Osteocyte (in vitro differentiated cells): ENCODE measurements at regions not wholly inside any gene's neighbourhood (a gene's known extent, or its start where the extent isn't known, plus 50 kb on each side); places are given as distances from the start of the nearest gene placed in this dataset.

Experiments used
- DNase-seq: peaks from one replicate; pipeline ENCODE4 v3.0.0; 2021; ENCODE audit warnings: mixed read lengths; ENCODE audit not compliant: unreplicated experiment; ENCODE audit errors: extremely low spot score
- H3K27ac Mint-ChIP-seq: one replicate; pipeline ENCODE4 v1.8.0; 2021; ENCODE audit warnings: mild to moderate bottlenecking, mixed read lengths; ENCODE audit not compliant: unreplicated experiment
- H3K27me3 Mint-ChIP-seq: one replicate; pipeline ENCODE4 v1.8.0; 2021; ENCODE audit warnings: mixed read lengths; ENCODE audit not compliant: unreplicated experiment
- H3K36me3 Mint-ChIP-seq: one replicate; pipeline ENCODE4 v1.8.0; 2021; ENCODE audit warnings: mixed read lengths; ENCODE audit not compliant: unreplicated experiment
- H3K4me1 Mint-ChIP-seq: one replicate; pipeline ENCODE4 v1.8.0; 2021; ENCODE audit warnings: mixed read lengths; ENCODE audit not compliant: unreplicated experiment
- H3K4me3 Mint-ChIP-seq: one replicate; pipeline ENCODE4 v1.8.0; 2021; ENCODE audit warnings: mild to moderate bottlenecking, moderate library complexity, mixed read lengths; ENCODE audit not compliant: unreplicated experiment
- H3K9me3 Mint-ChIP-seq: one replicate; pipeline ENCODE4 v1.8.0; 2021; ENCODE audit warnings: mixed read lengths; ENCODE audit not compliant: unreplicated experiment
- TF ChIP-seq, protein P1 (sequence below): fragments of 200-600 bp; sonication (generic); IDR thresholded peaks from 2 replicates; pipeline ENCODE4 v1.5.0; 2021; ENCODE audit warnings: antibody characterized with exemption, mild to moderate bottlenecking, moderate library complexity

DNA sequence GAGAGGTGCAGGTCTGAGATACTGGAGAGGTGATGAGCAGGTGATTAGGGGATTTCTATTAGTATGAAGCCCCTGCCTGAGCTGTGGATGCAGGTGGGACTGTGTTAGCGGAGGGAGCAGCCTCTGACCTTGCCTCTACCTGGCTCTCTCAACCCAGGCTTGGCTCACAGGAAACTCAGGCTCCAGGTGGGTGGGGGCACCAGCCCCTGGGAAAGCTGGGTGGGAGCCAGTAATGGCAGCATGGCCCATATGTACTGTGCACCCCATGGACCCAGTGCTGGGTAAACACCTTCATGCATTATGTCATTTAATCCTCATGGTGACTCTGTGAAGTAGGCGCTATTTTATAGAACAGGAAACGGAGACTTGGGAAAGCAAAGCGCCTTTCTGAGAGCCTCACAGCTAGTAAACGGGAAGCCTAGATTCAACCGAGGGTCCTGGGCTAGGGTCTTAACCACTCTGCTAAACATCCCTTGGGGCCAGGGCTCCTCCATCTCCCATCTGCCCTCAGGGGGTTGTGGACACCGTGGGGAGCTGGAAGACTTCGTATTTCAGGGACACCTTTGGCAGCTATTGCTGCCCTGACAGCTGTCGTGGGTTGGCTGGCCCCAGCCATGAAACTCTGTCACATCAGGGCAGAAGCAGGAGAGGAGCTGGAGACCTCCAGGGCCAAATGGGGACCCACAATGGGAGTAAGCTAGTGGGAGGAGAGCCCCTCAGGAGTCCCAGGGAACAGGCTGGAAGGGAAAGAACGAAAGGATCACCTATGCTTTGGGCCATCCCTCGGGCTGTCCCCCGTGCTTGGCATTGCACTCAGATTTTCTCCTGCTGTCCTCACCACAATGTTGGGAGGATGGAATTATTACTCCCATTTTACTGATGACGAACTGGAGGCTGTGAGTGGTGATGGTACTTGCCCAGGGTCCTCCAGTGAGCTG, 59.6 kb upstream of the CSF3R start:
- H3K27me3 Mint-ChIP-seq = peaks cover 20% of the 10 kb centered on the region
- H3K27ac Mint-ChIP-seq = no peak overlapping the region
- TF ChIP-seq, protein P1, sequence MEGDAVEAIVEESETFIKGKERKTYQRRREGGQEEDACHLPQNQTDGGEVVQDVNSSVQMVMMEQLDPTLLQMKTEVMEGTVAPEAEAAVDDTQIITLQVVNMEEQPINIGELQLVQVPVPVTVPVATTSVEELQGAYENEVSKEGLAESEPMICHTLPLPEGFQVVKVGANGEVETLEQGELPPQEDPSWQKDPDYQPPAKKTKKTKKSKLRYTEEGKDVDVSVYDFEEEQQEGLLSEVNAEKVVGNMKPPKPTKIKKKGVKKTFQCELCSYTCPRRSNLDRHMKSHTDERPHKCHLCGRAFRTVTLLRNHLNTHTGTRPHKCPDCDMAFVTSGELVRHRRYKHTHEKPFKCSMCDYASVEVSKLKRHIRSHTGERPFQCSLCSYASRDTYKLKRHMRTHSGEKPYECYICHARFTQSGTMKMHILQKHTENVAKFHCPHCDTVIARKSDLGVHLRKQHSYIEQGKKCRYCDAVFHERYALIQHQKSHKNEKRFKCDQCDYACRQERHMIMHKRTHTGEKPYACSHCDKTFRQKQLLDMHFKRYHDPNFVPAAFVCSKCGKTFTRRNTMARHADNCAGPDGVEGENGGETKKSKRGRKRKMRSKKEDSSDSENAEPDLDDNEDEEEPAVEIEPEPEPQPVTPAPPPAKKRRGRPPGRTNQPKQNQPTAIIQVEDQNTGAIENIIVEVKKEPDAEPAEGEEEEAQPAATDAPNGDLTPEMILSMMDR = no peak
- H3K4me1 Mint-ChIP-seq = no peaks in the 10 kb centered on the region
- H3K36me3 Mint-ChIP-seq = no peaks in the 10 kb centered on the region
- H3K4me3 Mint-ChIP-seq = no peak overlapping the region
- no peaks in the 10 kb centered on the region for H3K9me3 Mint-ChIP-seq
- DNase-seq = no peak

DNA sequence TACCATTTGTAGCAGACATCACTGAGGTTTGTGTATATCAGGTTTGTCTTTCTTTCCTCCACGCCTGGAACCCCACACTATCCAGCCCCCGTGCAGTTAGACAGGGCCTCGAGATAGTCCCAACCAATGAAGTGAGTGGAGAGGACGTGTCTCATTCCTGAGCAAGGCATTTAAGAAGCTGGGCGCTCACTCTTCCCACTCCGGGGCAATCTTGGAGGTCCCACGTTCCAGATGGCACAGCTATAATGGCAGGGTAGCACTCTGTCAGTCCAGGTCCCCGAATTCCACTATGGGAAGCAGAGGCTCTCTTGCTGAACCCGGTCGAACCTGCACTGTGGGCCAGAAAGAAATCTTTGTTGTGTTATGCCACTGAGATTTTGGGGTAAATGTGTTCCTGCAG, 57.3 kb upstream of the CSF3R start:
- Mint-ChIP-seq H3K27ac (no peak overlapping the region), H3K4me3 (no peak overlapping the region), H3K9me3 (no peaks in the 10 kb centered on the region), H3K4me1 (no peaks in the 10 kb centered on the region), H3K27me3 (peaks cover 18% of the 10 kb centered on the region), H3K36me3 (no peaks in the 10 kb centered on the region)
- no peak for DNase-seq
- TF ChIP-seq, protein P1 = no peak

DNA sequence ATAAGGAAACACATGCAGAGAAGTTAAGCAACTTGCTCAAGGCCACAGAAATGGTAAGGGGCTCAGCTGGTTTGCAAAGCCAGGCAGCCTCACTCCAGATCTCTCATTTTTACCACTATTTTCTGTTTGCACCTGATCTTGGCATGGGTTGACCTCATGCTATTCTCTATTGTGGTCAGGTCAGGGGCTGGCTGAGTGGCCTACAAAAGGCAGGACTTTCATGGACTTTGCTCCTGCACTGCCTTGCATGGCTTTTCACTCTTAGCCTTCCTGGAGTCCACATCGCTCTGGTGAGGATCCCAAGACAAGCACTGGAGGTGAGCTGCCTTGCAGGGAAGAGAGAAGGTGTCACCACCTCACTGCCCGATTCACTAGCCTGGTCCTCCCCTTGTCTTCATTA, 56.8 kb upstream of the CSF3R start:
- DNase-seq = no peak
- no peaks in the 10 kb centered on the region for H3K36me3 Mint-ChIP-seq
- peaks cover 18% of the 10 kb centered on the region for H3K27me3 Mint-ChIP-seq
- no peak overlapping the region for H3K4me3 Mint-ChIP-seq
- TF ChIP-seq, protein P1 = no peak
- no peaks in the 10 kb centered on the region for H3K9me3 Mint-ChIP-seq
- no peaks in the 10 kb centered on the region for H3K4me1 Mint-ChIP-seq
- H3K27ac Mint-ChIP-seq = no peak overlapping the region

DNA sequence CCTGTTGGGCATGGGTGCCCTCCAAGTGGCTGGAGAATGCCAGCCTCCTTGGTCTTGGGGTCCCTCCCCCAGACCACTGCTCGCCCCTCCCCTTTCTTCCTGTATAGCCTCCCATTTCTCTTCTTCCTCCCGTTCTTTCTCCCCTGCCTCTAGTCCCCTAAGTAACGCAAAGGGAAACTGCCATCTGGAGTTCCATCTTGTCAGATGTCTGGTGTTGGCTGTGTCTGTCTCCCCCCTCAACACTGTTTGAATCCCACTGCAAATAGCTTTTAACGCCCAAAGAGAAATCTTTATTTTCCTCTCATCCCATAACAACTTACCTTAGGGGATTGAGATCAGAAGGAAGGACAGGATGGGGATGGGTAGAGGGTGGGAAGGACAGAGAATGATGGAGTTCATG, 55.3 kb upstream of the CSF3R start:
- Mint-ChIP-seq H3K36me3 (no peaks in the 10 kb centered on the region), H3K9me3 (no peaks in the 10 kb centered on the region), H3K4me3 (no peak overlapping the region), H3K27ac (no peak overlapping the region), H3K4me1 (no peaks in the 10 kb centered on the region), H3K27me3 (peaks cover 14% of the 10 kb centered on the region)
- DNase-seq = no peak
- TF ChIP-seq, protein P1 = no peak

DNA sequence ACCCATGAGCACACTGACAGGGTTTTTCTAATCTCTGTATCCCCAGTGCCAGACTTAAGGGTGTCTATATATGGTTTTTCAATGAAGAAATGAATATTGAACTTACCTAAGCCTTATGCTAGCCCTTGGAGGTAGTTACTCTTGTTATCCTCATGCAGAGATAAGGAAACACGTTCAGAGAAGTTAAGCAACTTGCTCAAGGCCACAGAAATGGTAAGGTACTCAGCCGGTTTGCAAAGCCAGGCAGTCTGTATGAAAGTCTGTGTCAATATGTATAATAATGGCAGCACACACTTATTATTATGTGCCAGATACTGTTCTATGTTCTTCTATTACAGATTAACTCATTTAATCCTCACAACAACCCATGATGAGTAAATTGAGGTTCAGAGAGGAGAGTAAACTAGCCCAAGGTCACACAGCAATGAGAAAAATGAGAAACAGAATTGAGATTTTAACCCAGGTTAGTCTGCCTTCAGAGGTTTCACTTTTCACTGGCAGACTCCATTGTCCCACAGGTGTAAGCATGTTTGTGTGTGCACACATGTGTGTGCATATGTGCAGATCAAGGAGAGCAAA, 54.6 kb upstream of the CSF3R start:
- no peak overlapping the region for H3K4me3 Mint-ChIP-seq
- no peaks in the 10 kb centered on the region for H3K4me1 Mint-ChIP-seq
- H3K36me3 Mint-ChIP-seq = no peaks in the 10 kb centered on the region

More for the DNA sequence above, 54.6 kb upstream of the CSF3R start:
- TF ChIP-seq, protein P1 = no peak
- H3K27ac Mint-ChIP-seq = no peak overlapping the region
- no peaks in the 10 kb centered on the region for H3K9me3 Mint-ChIP-seq
- peaks cover 14% of the 10 kb centered on the region for H3K27me3 Mint-ChIP-seq
- no peak for DNase-seq
